ENCODE measurements at regions not wholly inside any gene's neighbourhood (a gene's known extent, or its start where the extent isn't known, plus 50 kb on each side); places are given as distances from the start of the nearest gene placed in this dataset.

GRCh38 chr15:25233766-25234350 is 205.0 kb downstream of the UBE3A start:
- no peak for DNase-seq (ENCODE audit: low spot score)

DNA sequence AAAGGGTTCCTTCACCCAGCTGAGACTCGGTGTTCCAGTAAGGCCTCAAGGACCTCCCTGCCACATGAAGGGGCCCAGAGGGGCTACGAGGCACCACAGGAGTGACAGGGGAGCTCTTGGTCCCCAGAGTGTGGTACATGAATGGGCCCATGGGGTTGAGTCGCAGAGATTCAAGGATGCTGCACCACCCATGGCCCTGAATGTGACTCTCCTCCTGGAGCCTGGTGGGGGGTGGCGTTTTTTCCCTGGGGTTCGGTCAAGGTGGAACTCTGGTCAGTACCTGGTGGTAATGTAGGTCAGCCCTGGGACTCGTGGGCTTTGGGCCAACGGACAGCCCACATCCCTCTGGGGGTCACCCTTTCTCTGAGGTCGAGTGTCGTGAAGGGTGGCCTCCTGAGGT is 204.0 kb downstream of the UBE3A start:
- DNase-seq (ENCODE audit: low spot score), result no peak

DNA sequence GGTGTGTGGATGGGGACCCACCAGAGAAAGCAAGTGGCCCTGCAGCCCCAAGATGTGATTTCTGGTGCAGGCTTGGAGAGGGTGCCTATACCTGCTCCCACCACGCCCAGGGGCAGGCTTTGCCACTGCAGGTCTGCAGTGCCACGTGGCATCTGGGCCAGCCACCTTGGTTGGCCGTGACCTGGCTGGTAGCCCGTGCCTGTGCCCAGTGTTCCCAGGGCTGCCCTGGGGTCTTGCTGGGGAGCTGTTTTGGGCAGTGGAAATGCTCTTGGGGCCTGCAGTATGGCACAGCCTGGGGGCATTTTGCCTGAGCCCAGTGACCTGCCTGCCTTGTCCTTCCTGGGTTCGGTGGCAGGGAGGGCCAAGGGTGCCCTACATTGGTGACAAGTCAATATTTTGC is 203.4 kb downstream of the UBE3A start:
- DNase-seq (ENCODE audit: low spot score), result no peak

DNA sequence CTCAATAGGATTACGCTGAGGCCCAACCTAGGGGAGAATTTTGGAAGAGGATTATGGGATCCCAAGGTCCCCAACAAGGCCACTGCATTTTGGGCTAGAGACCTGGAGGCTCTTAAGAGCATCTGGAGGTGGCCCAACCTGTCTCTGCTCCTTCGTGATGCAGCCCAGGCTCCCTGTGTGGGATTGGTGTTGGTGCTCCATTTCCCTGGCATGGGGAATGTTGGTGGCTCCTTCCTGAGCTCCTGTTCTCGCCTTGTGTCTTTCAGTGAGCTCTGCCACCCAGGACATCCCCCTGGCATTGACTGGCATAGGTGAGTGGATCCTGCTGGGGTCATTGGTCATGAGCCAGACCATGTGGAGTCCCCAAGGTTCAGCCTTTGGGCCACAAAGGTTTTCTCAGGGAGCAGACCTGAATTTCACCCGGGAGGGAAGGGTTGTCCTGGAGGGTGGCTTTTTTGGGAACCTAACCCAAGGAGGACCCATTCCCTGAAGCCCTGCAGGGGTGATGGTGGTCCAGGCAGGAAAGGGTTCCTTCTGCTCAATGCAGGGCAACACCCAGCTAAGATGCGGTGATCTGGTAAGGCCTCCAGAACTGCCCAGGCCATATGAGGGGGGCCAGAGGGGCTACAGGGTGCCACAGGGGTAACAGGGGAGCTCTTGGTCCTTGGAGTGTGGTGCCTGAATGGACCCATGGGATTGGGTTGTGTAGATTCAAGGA is 202.5 kb downstream of the UBE3A start:
- no peak for DNase-seq (ENCODE audit: low spot score)

DNA sequence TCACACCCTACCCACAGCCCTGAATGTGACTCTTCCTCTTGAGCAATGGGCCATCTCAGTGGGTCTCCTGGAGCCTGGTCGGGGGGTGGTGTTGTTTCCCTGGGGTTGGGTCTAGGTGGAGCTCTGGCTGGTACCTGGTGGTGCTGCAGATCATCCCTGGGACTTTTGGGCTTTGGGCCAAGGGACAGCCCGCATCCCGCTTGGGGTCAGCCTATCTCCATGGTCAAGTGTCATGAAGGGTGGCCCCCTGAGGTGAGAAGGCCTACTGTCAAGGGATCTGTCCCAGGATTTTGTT is 202.0 kb downstream of the UBE3A start:
- no peak for DNase-seq (ENCODE audit: low spot score)

GRCh38 chr15:25237291-25237978 is 201.4 kb downstream of the UBE3A start:
- no peak for DNase-seq (ENCODE audit: low spot score)

- DNase-seq (ENCODE audit: low spot score), result no peak
Observed at GRCh38 chr15:25238126-25238525, 200.7 kb downstream of the UBE3A start.

DNA sequence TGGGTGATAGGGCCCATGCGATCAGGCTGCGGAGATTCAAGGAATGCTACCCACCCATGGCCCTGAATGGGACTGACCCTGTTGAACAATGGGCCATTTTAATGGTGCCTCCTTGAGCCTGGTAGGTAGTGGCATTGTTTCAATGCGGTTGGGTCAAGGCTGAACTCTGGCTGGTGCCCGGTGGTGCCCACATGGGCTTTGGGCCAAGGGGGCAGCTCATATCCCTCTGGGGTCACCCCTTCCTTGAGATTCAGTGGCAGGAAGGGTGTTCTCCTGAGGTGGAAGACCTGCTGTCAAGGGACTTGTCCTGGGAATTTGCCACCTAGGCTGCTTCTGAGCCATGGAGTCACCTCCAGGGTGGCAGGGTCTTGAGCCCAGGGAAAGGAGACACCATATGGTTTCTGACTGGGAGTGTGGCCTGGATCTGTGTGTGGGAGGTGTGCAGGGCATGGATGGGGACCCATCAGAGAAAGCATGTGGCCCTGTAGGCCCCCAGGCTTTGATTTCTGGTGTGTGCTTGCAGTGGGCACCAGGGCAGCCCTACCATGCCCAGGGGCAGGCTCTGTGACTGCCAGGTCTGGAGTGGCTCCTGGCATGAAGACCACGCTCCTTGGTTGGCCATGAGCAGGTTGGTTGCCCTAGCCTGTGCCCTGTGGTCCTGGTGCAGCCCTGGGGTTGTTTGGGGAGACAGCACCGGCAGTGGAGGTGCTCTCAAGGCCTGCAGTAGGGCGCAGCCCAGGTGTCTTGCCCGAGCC is 199.9 kb downstream of the UBE3A start:
- DNase-seq (ENCODE audit: low spot score), result no peak

DNA sequence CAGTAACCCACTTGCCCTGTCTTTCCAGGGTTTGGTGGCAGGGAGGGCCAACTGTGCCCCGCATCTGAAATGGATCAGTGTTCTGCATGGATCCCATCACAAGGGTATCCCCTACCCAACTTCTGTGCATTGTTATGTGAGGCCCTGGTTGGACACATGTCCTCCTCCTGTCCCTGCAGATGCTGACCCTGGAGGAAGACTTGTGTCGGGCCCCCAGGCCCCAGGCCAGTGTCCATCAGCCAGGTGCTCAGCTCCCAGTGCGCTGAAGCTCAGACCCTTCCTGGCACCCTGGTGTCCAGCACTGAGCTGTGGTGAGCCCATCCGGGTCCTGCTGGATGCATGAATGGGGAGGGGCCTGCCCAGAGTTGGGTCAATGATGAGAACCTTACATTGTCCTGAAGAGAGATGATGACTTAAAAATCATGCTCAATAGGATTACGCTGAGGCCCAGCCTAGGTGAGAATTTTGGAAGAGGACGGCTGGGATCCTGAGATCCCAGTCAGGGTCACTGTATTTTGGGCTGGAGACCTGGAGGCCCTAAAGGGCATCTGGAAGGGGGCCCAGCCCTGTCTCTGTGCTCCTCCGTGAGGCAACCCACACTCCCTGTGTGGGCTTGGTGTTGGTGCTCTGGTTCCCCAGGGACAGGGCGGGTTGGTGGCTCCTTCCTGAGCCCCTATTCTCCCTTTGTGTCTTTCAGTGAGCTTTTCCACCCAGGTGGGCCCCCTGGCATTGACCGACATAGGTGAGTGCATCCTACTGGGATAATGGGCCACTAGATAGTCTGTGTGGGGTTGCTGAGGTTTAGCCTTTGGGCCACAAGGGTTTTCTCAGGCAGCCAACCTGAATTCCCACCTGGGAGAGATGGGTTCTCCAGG is 199.1 kb downstream of the UBE3A start:
- DNase-seq (ENCODE audit: low spot score), result no peak

DNA sequence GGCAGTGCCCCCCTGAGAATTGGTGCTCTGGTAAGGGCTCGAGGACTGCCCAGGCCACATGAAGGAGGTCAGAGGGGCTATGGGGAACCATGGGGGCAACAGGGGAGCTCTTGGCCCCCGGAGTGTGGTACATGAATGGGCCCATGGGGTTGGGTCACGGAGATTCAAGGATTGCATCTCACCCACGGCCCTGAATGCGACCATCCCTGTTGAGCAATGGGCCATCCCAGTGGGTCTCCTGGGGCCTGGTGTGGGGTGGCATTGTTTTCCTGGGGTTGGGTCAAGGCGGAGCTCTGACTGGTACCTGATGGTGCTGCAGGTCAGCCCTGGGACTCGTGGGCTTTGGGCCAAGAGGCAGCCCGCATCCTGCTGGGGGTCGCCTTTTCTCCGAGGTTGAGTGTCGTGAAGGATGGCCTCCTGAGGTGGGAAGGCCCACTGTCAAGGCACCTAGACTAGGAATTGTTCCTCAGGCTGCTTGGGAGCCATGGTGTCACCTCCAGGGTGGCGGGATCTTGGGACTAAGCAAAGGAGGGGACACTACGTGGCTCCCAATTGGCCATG is 198.3 kb downstream of the UBE3A start:
- DNase-seq (ENCODE audit: low spot score), result no peak

- no peak for DNase-seq (ENCODE audit: low spot score)
Observed at GRCh38 chr15:25241241-25241801, 197.5 kb downstream of the UBE3A start.

DNA sequence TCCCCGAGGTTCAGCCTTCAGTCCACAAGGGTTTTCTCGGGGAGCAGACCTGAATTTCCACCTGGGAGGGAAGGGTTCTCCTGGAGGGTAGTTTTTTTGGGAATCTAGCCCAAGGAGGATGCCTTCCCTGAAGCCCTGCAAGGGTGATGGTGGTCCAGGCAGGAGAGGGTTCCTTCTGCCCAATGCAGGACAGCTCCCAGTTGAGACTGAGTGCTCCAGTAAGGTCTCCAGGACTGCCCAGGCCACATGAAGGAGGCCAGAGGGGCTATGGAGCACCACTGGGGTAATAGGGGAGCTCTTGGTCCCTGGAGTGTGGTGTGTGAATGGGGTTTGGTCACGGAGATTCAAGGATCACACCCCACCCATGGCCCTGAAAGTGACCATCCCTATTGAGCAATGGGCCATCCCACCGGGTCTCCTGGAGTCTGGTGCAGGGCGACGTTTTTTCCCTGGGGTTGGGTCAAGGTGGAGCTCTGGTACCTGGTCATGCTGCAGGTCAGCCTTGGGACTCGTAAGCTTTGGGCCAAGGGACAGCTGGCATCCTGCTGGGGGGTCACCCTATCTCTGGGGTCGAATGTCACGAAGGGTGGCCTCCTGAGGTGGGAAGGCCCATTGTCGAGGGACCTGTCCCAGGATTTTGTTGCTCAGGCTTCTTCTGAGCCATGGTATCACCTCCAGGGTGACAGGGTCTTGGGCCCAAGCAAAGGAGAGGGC is 196.5 kb downstream of the UBE3A start:
- DNase-seq (ENCODE audit: low spot score), result no peak

DNA sequence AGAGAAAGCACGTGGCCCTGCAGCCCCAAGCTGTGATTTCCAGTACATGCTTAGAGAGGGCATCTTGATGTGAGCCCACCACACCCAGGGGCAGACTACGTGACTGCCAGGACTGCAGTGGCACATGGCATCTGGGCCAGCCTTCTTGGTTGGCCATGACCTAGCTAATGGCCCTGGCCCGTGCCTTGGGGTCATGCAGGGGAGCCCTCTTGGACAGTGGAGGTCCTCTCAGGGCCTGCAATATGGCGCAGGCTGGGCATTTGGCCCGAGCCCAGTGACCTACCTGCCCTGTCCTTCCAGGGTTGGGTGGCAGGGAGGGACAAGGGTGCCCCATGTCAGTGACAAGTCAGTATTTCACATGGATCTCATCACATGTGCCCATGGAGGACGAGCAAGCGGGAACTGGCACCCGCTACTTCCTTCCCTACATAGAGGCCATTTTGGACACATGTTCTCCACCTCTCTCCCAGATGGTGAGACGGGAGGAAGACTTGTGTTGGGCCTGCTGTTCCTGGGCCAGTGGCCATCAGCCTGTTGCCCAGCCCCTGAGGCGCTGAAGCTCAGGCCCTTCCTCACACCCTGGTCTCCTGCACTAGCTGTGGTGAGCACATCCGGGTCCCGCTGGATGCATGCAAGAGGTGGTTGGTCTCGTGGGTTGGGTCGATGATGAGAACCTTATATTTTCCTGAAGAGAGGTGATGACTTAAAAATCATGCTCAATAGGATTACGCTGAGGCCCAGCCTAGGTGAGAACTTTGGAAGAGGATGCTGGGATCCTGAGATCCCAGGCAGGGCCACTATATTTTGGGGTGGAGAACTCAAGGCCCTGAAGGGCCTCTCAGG is 195.6 kb downstream of the UBE3A start:
- no peak for DNase-seq (ENCODE audit: low spot score)

- DNase-seq (ENCODE audit: low spot score), result no peak
Observed at GRCh38 chr15:25243800-25244097, 195.1 kb downstream of the UBE3A start.

DNA sequence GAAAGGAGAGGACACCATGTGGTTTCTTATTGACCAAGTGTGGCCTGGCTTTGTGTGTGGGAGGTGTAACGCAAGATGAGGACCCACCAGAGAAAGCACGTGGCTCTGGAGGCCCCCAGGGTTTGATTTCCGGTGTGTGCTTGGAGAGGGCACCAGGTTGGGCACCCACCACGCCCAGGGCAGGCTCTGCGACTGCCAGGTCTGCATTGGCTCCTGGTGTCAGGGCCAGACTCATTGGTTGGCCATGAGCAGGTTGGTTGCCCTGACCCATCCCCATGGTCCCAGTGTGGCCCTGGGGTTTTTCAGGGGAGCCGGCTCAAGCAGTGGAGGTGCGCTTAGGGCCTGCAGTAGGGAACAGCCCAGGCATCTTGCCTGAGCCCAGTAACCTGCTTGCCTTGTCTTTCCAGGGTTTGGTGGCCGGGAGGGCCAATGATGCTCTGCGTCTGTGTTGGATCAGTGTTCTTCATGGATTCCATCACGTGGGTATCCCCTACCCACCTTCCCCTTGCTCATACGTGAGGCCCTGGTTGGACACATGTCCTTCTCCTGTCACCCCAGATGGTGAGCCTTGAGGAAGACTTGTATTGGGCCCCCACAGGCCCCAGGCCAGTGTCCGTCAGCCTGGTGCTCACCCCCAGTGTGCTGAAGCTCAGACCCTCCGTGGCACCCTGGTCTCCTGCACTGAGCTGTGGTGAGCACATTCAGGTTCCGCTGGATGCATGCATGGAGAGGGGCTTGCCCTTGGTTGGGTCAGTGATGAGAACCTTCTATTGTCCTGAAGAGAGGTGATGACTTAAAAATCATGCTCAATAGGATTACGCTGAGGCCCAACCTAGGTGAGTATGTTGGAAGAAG is 193.9 kb downstream of the UBE3A start:
- DNase-seq (ENCODE audit: low spot score), result no peak

DNA sequence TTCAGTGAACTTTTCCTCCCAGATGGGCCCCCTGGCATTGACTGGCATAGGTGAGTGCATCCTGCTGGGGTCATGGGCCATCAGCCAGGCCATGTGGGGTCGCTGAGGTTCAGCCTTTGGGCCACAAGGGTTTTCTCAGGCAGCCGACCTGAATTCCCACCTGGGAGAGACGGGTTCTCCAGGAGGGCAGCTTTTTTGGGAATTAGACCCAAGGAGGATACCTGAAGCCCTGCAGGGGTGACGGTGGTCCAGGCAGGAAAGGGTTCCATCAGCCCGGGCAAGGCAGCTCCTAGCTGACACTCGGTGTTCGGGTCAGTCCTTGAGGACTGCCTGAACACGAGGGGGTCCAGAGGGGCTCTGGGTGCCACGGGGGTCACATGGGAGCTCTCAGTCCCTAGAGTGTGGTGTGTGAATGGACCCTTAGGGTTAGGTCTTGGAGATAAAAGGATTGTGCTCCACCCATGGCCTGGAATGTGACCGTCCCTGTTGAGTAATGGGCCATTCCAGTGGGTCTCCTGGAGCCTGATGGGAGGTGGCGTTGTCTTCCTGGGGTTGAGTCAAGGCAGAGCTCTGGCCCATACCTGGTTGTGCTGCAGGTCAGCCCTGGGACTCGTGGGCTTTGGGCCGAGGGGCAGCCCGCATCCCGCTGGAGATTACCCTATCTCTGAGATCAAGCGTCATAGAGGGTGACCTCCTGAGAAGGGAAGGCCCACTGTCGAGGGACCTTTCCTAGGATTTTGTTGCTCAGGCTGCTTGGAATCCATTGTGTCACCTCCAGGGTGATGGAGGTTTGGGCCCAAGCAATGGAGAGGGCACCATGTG is 192.8 kb downstream of the UBE3A start:
- DNase-seq (ENCODE audit: low spot score), result no peak

DNA sequence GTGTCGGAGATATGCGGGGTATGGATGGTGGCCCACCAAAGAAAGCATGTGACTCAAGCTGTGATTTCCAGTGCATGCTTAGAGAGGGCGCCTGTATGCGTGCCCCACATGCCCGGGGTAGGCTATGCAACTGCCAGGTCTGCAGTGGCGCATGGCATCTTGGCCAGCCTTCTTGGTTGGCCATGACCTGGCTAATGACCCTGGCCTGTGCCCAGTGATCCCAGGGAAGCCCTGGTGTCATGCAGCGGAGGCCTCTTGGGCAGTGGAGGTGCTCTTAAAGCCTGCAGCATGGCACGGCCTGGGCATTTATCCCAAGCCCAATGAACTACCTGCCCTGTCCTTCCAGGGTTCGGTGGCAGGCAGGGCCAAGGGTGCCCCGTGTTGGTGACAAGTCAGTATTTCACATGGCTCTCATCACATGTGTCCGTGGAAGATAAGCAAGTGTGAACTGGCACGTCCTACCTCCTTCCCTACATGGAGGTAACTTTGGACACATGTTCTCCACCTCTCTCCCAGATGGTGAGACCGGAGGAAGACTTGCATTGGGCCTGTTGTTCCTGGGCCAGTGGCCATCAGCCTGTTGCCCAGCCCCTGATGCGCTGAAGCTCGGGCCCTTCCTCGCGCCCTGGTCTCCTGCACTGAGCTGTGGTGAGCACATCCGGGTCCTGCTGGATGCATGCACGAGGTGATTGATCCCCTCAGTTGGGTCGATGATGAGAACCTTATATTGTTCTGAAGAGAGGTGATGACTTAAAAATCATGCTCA is 192.0 kb downstream of the UBE3A start:
- no peak for DNase-seq (ENCODE audit: low spot score)

Measured in globus pallidus (tissue), 1 donor.